Suprapubic skin (tissue), 4 donors: ENCODE measurements at regions not wholly inside any gene's neighbourhood (a gene's known extent, or its start where the extent isn't known, plus 50 kb on each side); places are given as distances from the start of the nearest gene placed in this dataset.

ENCODE experiments used
- CTCF ChIP-seq, 2 donors: fragments of 200-600 bp in 1 of 2; fragments of 450-650 bp in 1 of 2; sonication (generic) in 1 of 2; IDR thresholded peaks; one replicate each; pipeline ENCODE4 v1.5.1; 2016 to 2019; ENCODE audit warnings: antibody characterized with exemption in 2 of 2, mild to moderate bottlenecking in 1 of 2, moderate library complexity in 1 of 2
- EP300 ChIP-seq: sonication (generic); formaldehyde crosslinking; IDR thresholded peaks from one replicate; pipeline ENCODE4 v1.6.1; 2017; ENCODE audit warnings: antibody characterized with exemption
- POLR2A ChIP-seq, 2 donors: fragments of 450-650 bp; IDR thresholded peaks; one replicate each; pipeline ENCODE4 v1.6.1; 2017; ENCODE audit warnings: antibody characterized with exemption in 2 of 2, mild to moderate bottlenecking in 2 of 2, moderate library complexity in 2 of 2
- POLR2AphosphoS5 ChIP-seq, 3 donors: sonication (generic); formaldehyde crosslinking; IDR thresholded peaks; one replicate each; pipeline ENCODE4 v1.6.1; 2017; ENCODE audit warnings: antibody characterized with exemption in 3 of 3

GRCh38 chr12:124195567-124195942 lies 99.3 kb upstream of the RFLNA start:
- TF ChIP-seq CTCF (IDR thresholded peaks at IDR 0.05) (no peak), POLR2A (IDR thresholded peaks at IDR 0.05) (no peak), POLR2AphosphoS5 (IDR thresholded peaks at IDR 0.05) (no peak), EP300 (no peak)
